Naive thymus-derived CD4-positive, alpha-beta T cell (primary cell): ENCODE measurements at regions not wholly inside any gene's neighbourhood (a gene's known extent, or its start where the extent isn't known, plus 50 kb on each side); places are given as distances from the start of the nearest gene placed in this dataset.

ENCODE experiments used
- ATAC-seq: fragments of 150-1000 bp; cut with Tn5 transposase; 2 replicates; pipeline ENCODE4 v1.10.0; 2021; ENCODE audit warnings: mild to moderate bottlenecking, moderate library complexity
- CTCF ChIA-PET: fragments of 350-600 bp; sonication (Branson Sonifier 250); formaldehyde crosslinking; loops from one replicate; lab custom pipeline; 2021; ENCODE audit warnings: antibody characterized with exemption; lab: Charles Lee
- POLR2A ChIA-PET: fragments of 350-600 bp; sonication (Branson Sonifier 250); formaldehyde crosslinking; loops from one replicate; lab custom pipeline; 2021; ENCODE audit warnings: antibody characterized with exemption, inconsistent platforms; lab: Charles Lee
- DNase-seq, 9 donors: peaks; one replicate each; pipeline versions ENCODE4 v3.0.0 to v3.0.0-alpha.2; 2020 to 2022; ENCODE audit warnings: mixed read lengths in 1 of 9
- H3K27ac ChIP-seq: one replicate; pipeline ENCODE4 v1.7.0; 2013; ENCODE audit warnings: mild to moderate bottlenecking, low read depth, low read length, moderate library complexity
- H3K27me3 ChIP-seq, 2 donors: one replicate each; pipeline ENCODE4 v1.7.0; 2013; ENCODE audit warnings: low read length in 2 of 2, mild to moderate bottlenecking in 2 of 2, moderate library complexity in 2 of 2; ENCODE audit not compliant: control insufficient read depth in 2 of 2, insufficient read depth in 2 of 2
- H3K36me3 ChIP-seq, 3 experiments: 1 replicate in 2 of 3; 2 replicates in 1 of 3; pipeline ENCODE4 v1.7.0; 2013; ENCODE audit warnings: low read length in 3 of 3, mild to moderate bottlenecking in 3 of 3, moderate library complexity in 1 of 3; ENCODE audit not compliant: insufficient read depth in 3 of 3, control insufficient read depth in 2 of 3
- H3K4me1 ChIP-seq, 2 donors: one replicate each; pipeline ENCODE4 v1.7.0; 2013; ENCODE audit warnings: low read length in 2 of 2, mild to moderate bottlenecking in 2 of 2, moderate library complexity in 1 of 2; ENCODE audit not compliant: control insufficient read depth in 2 of 2, insufficient read depth in 2 of 2
- H3K4me3 ChIP-seq: 2 replicates; pipeline ENCODE4 v1.7.0; 2013; ENCODE audit warnings: mild to moderate bottlenecking, low read length
- H3K9me3 ChIP-seq, 3 experiments: 1 replicate in 2 of 3; 2 replicates in 1 of 3; pipeline ENCODE4 v1.7.0; 2013; ENCODE audit warnings: low read length in 3 of 3; ENCODE audit not compliant: control insufficient read depth in 2 of 3
- H3K27ac Mint-ChIP-seq, 9 donors: one replicate each; pipeline ENCODE4 v1.8.0; 2020 to 2022; ENCODE audit warnings: mixed read lengths in 9 of 9, mild to moderate bottlenecking in 8 of 9, moderate library complexity in 5 of 9, inconsistent platforms in 2 of 9
- H3K27me3 Mint-ChIP-seq, 5 donors: one replicate each; pipeline ENCODE4 v1.8.0; 2021 to 2022; ENCODE audit warnings: mixed read lengths in 5 of 5, mild to moderate bottlenecking in 1 of 5
- H3K36me3 Mint-ChIP-seq, 5 donors: one replicate each; pipeline ENCODE4 v1.8.0; 2020 to 2022; ENCODE audit warnings: mixed read lengths in 5 of 5, mild to moderate bottlenecking in 3 of 5, inconsistent platforms in 1 of 5
- H3K4me1 Mint-ChIP-seq, 7 donors: one replicate each; pipeline ENCODE4 v1.8.0; 2020 to 2022; ENCODE audit warnings: mixed read lengths in 7 of 7, mild to moderate bottlenecking in 3 of 7, inconsistent platforms in 1 of 7
- H3K4me3 Mint-ChIP-seq, 10 donors: one replicate each; pipeline ENCODE4 v1.8.0; 2020 to 2022; ENCODE audit warnings: mild to moderate bottlenecking in 10 of 10, mixed read lengths in 10 of 10, moderate library complexity in 6 of 10, inconsistent platforms in 2 of 10
- H3K9me3 Mint-ChIP-seq, 11 donors: one replicate each; pipeline ENCODE4 v1.8.0; 2020 to 2022; ENCODE audit warnings: mixed read lengths in 11 of 11, mild to moderate bottlenecking in 4 of 11, inconsistent platforms in 1 of 11, moderate library complexity in 1 of 11
- intact Hi-C, 2 donors: fragments of 100-400 bp; cut with micrococcal nuclease; formaldehyde crosslinking; loops; one replicate each; pipeline ENCODE4 v1.15.1; 2023

- DNase-seq (no peak), ATAC-seq (no peak)
- Mint-ChIP-seq H3K4me1 (no peaks in the 10 kb centered on the region), H3K27ac (no peak overlapping the region), H3K36me3 (no peaks in the 10 kb centered on the region), H3K4me3 (no peak overlapping the region), H3K9me3 (peaks cover 0 to 17% (median 6%) of the 10 kb centered on the region in 11 donors), H3K27me3 (peaks cover 0 to 19% (median 3%) of the 10 kb centered on the region in 5 donors)
- H3K36me3 ChIP-seq: no peaks in the 10 kb centered on the region
- ChIA-PET POLR2A (no interaction called here), CTCF (no interaction called here)
- no peak overlapping the region for H3K27ac ChIP-seq
- H3K27me3 ChIP-seq: no peaks in the 10 kb centered on the region
- intact Hi-C loops: no loop called here
- no peaks in the 10 kb centered on the region for H3K4me1 ChIP-seq
- no peaks in the 10 kb centered on the region for H3K9me3 ChIP-seq
- no peak overlapping the region for H3K4me3 ChIP-seq
These were observed 58.8 kb upstream of the GFPT2 start for GRCh38 chr5:180411948-180412347.

- intact Hi-C loops: no loop called here
- Histone ChIP-seq H3K4me3 (no peak overlapping the region), H3K27ac (no peak overlapping the region), H3K36me3 (no peaks in the 10 kb centered on the region), H3K27me3 (no peaks in the 10 kb centered on the region), H3K9me3 (no peaks in the 10 kb centered on the region), H3K4me1 (no peaks in the 10 kb centered on the region)
- ATAC-seq (no peak), DNase-seq (no peak)
- CTCF ChIA-PET: no interaction called here
- Mint-ChIP-seq H3K36me3 (no peaks in the 10 kb centered on the region), H3K9me3 (peaks cover 0 to 17% (median 6%) of the 10 kb centered on the region in 11 donors), H3K27ac (no peak overlapping the region), H3K4me1 (peaks cover 0 to 1% (median 0%) of the 10 kb centered on the region in 7 donors), H3K4me3 (no peak overlapping the region), H3K27me3 (peaks cover 0 to 17% (median 3%) of the 10 kb centered on the region in 5 donors)
- POLR2A ChIA-PET: no interaction called here
These were observed 61.0 kb upstream of the GFPT2 start for GRCh38 chr5:180414176-180414575.

GRCh38 chr5:180421672-180422071, 68.5 kb upstream of the GFPT2 start:
- peaks cover 0 to 1% (median 0%) of the 10 kb centered on the region in 7 donors for H3K4me1 Mint-ChIP-seq
- peaks cover 0 to 3% (median 0%) of the 10 kb centered on the region in 11 donors for H3K9me3 Mint-ChIP-seq
- Histone ChIP-seq H3K9me3 (no peaks in the 10 kb centered on the region), H3K4me3 (no peak overlapping the region), H3K36me3 (no peaks in the 10 kb centered on the region), H3K4me1 (no peaks in the 10 kb centered on the region), H3K27ac (no peak overlapping the region), H3K27me3 (no peaks in the 10 kb centered on the region)
- CTCF ChIA-PET: no interaction called here
- no peak for DNase-seq
- H3K36me3 Mint-ChIP-seq: no peaks in the 10 kb centered on the region
- ATAC-seq: no peak
- no peak overlapping the region for H3K4me3 Mint-ChIP-seq
- H3K27ac Mint-ChIP-seq: peak overlapping the region in 1 of 9 donors; percentile 4
- POLR2A ChIA-PET: no interaction called here
- H3K27me3 Mint-ChIP-seq: peaks cover 0 to 12% (median 0%) of the 10 kb centered on the region in 5 donors
- intact Hi-C loops: no loop called here

- Histone ChIP-seq H3K4me1 (no peaks in the 10 kb centered on the region), H3K9me3 (no peaks in the 10 kb centered on the region), H3K4me3 (no peak overlapping the region), H3K27me3 (no peaks in the 10 kb centered on the region), H3K36me3 (no peaks in the 10 kb centered on the region), H3K27ac (no peak overlapping the region)
- no peak overlapping the region for H3K4me3 Mint-ChIP-seq
- intact Hi-C loops: no loop called here
- peaks cover 0 to 3% (median 0%) of the 10 kb centered on the region in 11 donors for H3K9me3 Mint-ChIP-seq
- H3K4me1 Mint-ChIP-seq: peaks cover 0 to 1% (median 0%) of the 10 kb centered on the region in 7 donors
- DNase-seq (no peak), ATAC-seq (no peak)
- POLR2A ChIA-PET: no interaction called here
- H3K27me3 Mint-ChIP-seq: peaks cover 0 to 9% (median 0%) of the 10 kb centered on the region in 5 donors
- H3K36me3 Mint-ChIP-seq: no peaks in the 10 kb centered on the region
- peak overlapping the region in 1 of 9 donors; percentile 39 for H3K27ac Mint-ChIP-seq
- CTCF ChIA-PET: no interaction called here
These were observed 70.0 kb upstream of the GFPT2 start for GRCh38 chr5:180423133-180423532.

DNA sequence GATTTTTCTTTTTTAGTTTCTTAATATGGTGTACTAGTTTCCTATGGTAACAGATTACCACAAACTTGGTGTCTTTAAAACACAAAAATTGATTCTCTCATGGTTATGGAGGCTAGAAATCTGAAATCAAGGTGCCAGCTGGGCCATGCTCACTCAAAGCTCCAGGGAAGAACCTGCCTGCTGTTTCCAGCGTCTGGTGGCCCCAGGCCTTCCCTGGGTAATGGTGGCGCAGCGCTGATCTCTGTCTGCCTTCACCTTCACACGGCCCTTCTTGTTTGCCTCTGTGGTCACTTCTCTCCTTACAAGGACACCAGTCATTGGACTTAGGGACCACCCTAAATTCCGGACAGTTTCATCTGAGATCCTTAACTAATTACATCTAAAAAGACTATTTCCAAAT, 70.5 kb upstream of the GFPT2 start:
- ATAC-seq (no peak), DNase-seq (no peak)
- Histone ChIP-seq H3K27ac (no peak overlapping the region), H3K4me1 (no peaks in the 10 kb centered on the region), H3K27me3 (no peaks in the 10 kb centered on the region), H3K36me3 (no peaks in the 10 kb centered on the region), H3K9me3 (no peaks in the 10 kb centered on the region), H3K4me3 (no peak overlapping the region)
- Mint-ChIP-seq H3K4me1 (peaks cover 0 to 1% (median 0%) of the 10 kb centered on the region in 7 donors), H3K36me3 (no peaks in the 10 kb centered on the region), H3K4me3 (no peak overlapping the region), H3K9me3 (peaks cover 0 to 3% (median 0%) of the 10 kb centered on the region in 11 donors), H3K27me3 (peaks cover 0 to 5% (median 0%) of the 10 kb centered on the region in 5 donors), H3K27ac (no peak overlapping the region)
- CTCF ChIA-PET: no interaction called here
- POLR2A ChIA-PET: no interaction called here
- intact Hi-C loops: no loop called here

DNA sequence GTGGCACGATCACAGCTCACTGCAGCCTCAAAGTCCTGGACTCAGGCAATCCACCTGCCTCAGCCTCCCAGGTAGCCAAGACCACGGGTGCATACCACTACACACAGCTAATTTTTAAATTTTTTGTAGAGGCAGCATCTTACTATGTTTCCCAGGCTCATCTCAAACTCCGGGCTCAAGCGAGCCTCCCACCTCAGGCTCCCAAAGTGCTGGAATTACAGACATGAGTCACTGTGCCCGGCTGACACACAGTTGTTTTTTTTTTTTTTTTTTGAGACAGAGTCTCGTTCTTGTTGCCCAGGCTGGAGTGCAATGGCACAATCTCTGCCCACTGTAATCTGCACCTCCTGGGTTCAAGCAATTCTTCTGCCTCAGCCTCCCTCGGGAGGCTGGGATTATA, 70.1 kb upstream of the CNOT6 start:
- Histone ChIP-seq H3K27ac (no peak overlapping the region), H3K4me3 (no peak overlapping the region), H3K9me3 (no peaks in the 10 kb centered on the region), H3K27me3 (no peaks in the 10 kb centered on the region), H3K36me3 (no peaks in the 10 kb centered on the region), H3K4me1 (no peaks in the 10 kb centered on the region)
- intact Hi-C loops: no loop called here
- Mint-ChIP-seq H3K9me3 (peaks cover 0 to 3% (median 0%) of the 10 kb centered on the region in 11 donors), H3K4me1 (peaks cover 0 to under 1% (median 0%) of the 10 kb centered on the region in 7 donors), H3K4me3 (no peak overlapping the region), H3K27me3 (peaks cover 0 to 7% (median 0%) of the 10 kb centered on the region in 5 donors), H3K36me3 (no peaks in the 10 kb centered on the region), H3K27ac (no peak overlapping the region)
- ATAC-seq (no peak), DNase-seq (no peak)
- ChIA-PET CTCF (no interaction called here), POLR2A (no interaction called here)

GRCh38 chr5:180428598-180428997, 65.6 kb upstream of the CNOT6 start:
- Histone ChIP-seq H3K9me3 (no peaks in the 10 kb centered on the region), H3K36me3 (no peaks in the 10 kb centered on the region), H3K4me3 (no peak overlapping the region), H3K4me1 (no peaks in the 10 kb centered on the region), H3K27me3 (no peaks in the 10 kb centered on the region), H3K27ac (no peak overlapping the region)
- DNase-seq (no peak), ATAC-seq (no peak)
- Mint-ChIP-seq H3K27me3 (peaks cover 0 to 10% (median 0%) of the 10 kb centered on the region in 5 donors), H3K27ac (no peak overlapping the region), H3K4me3 (no peak overlapping the region), H3K36me3 (no peaks in the 10 kb centered on the region), H3K9me3 (no peaks in the 10 kb centered on the region), H3K4me1 (peaks cover 0 to 2% (median 0%) of the 10 kb centered on the region in 7 donors)
- intact Hi-C loops: no loop called here
- ChIA-PET CTCF (no interaction called here), POLR2A (no interaction called here)
